GM12878 (cell line): ENCODE measurements at regions not wholly inside any gene's neighbourhood (a gene's known extent, or its start where the extent isn't known, plus 50 kb on each side); places are given as distances from the start of the nearest gene placed in this dataset.

Experiments used
- ATAC-seq: fragments of 200-7000 bp; cut with Tn5 transposase; 3 replicates; pipeline ENCODE4 v1.9.1; 2020; ENCODE audit warnings: mild to moderate bottlenecking, moderate library complexity
- BruUV-seq: library from RNA; stranded (reverse); fragments of 400-500 nt; replicated peaks from 2 replicates; lab custom pipeline; 2021; lab: Mats Ljungman, UMichigan
- CTCF ChIA-PET: fragments of 300-600 bp; sonication (Branson Sonifier 250); formaldehyde crosslinking; extraction: SDS; loops from one replicate; lab custom pipeline; 2021; ENCODE audit warnings: inconsistent platforms; lab: Yijun Ruan, JAX
- POLR2A ChIA-PET: fragments of 350-600 bp; formaldehyde crosslinking; extraction: SDS; loops from one replicate; lab custom pipeline; 2021; ENCODE audit warnings: inconsistent platforms; lab: Charles Lee
- RAD21 ChIA-PET: fragments of 300-600 bp; sonication (Branson Sonifier 250); formaldehyde crosslinking; loops from one replicate; lab custom pipeline; 2023; ENCODE audit warnings: antibody characterized with exemption; ENCODE audit not compliant: unreplicated experiment; lab: Charles Lee
- SMC1A ChIA-PET: fragments of 300-600 bp; sonication (Branson Sonifier 250); formaldehyde crosslinking; loops from one replicate; lab custom pipeline; 2023; ENCODE audit not compliant: unreplicated experiment, uncharacterized antibody; lab: Charles Lee
- DNase-seq: peaks from one replicate; pipeline ENCODE4 v3.0.0-alpha.2; 2011; ENCODE audit warnings: low read depth, low spot score
- FAIRE-seq: peaks from 3 replicates; lab custom pipeline; 2011; peaks lifted over from hg19 to GRCh38; lab: Jason Lieb, UNC
- H2AFZ ChIP-seq: 2 replicates; pipeline ENCODE4 v1.6.0; 2011; ENCODE audit warnings: low read depth, low read length, control low read depth; ENCODE audit not compliant: control insufficient read depth
- H3K27ac ChIP-seq: 2 replicates; pipeline ENCODE4 v1.5.1; 2011; ENCODE audit warnings: control low read depth; ENCODE audit not compliant: control insufficient read depth, insufficient read depth
- H3K27me3 ChIP-seq, 2 experiments: replicated peaks in 1 of 2; 2 replicates each; pipeline versions ENCODE4 v1.6.0 to v1.6.1; 2011; ENCODE audit warnings: low read length in 1 of 2; ENCODE audit not compliant: control insufficient read depth in 2 of 2, insufficient read depth in 2 of 2
- H3K36me3 ChIP-seq, 2 experiments: 2 replicates each; pipeline ENCODE4 v1.5.1; 2011; ENCODE audit warnings: low read length in 1 of 2; ENCODE audit not compliant: control insufficient read depth in 2 of 2, insufficient read depth in 2 of 2
- H3K4me1 ChIP-seq: 2 replicates; pipeline ENCODE4 v1.6.1; 2011; ENCODE audit warnings: mild to moderate bottlenecking, low read length, moderate library complexity, mixed read lengths; ENCODE audit not compliant: control insufficient read depth, insufficient read depth
- H3K4me2 ChIP-seq: 2 replicates; pipeline ENCODE4 v1.6.0; 2011; ENCODE audit warnings: control low read depth; ENCODE audit not compliant: control insufficient read depth, insufficient read depth
- H3K4me3 ChIP-seq: fragments of 200-600 bp; sonication (generic); 2 replicates; pipeline ENCODE4 v1.5.1; 2016
- H3K79me2 ChIP-seq: 2 replicates; pipeline ENCODE4 v1.6.0; 2011; ENCODE audit warnings: low read length; ENCODE audit not compliant: control insufficient read depth, insufficient read depth
- H3K9ac ChIP-seq: 2 replicates; pipeline ENCODE4 v1.8.0; 2011; ENCODE audit warnings: low read length, control low read depth, mixed read lengths; ENCODE audit not compliant: control insufficient read depth, insufficient read depth
- H3K9me3 ChIP-seq: replicated peaks from 3 replicates; pipeline ENCODE4 v1.5.1; 2011; ENCODE audit warnings: mild to moderate bottlenecking, low read length; ENCODE audit not compliant: control insufficient read depth, insufficient read depth
- H4K20me1 ChIP-seq: 2 replicates; pipeline ENCODE4 v1.6.0; 2011; ENCODE audit not compliant: control insufficient read depth, insufficient read depth
- CBX5 ChIP-seq: sonication (generic); IDR thresholded peaks from 2 replicates; pipeline ENCODE4 v1.6.1; 2016; ENCODE audit warnings: low read depth, moderate library complexity, mild to moderate bottlenecking, inconsistent platforms
- CEBPB ChIP-seq, 2 experiments: fragments of 150-350 bp in 1 of 2; IDR thresholded peaks; 2 replicates each; pipeline ENCODE4 v1.6.1; 2012 to 2014; ENCODE audit warnings: low read depth in 2 of 2, low read length in 2 of 2, borderline replicate concordance in 1 of 2, inconsistent platforms in 1 of 2
- CHD1 ChIP-seq: IDR thresholded peaks from 2 replicates; pipeline ENCODE4 v1.6.1; 2012; ENCODE audit warnings: low read depth, low read length, improper control_type of control experiment
- DPF2 ChIP-seq: fragments of 450-650 bp; IDR thresholded peaks from 2 replicates; pipeline ENCODE4 v1.6.1; 2017; ENCODE audit warnings: mild to moderate bottlenecking
- EZH2 ChIP-seq: IDR thresholded peaks from 2 replicates; pipeline ENCODE4 v1.6.1; 2012; ENCODE audit warnings: low read depth, mild to moderate bottlenecking, control low read depth, inconsistent platforms, low read length, borderline replicate concordance; ENCODE audit not compliant: control insufficient read depth
- HCFC1 ChIP-seq: fragments of 150-350 bp; IDR thresholded peaks from 2 replicates; pipeline ENCODE4 v1.6.1; 2014; ENCODE audit warnings: low read length
- LARP7 ChIP-seq: fragments of 450-650 bp; IDR thresholded peaks from 2 replicates; pipeline ENCODE4 v1.6.1; 2017; ENCODE audit warnings: mild to moderate bottlenecking
- MTA2 ChIP-seq: fragments of 450-650 bp; IDR thresholded peaks from 2 replicates; pipeline ENCODE4 v1.6.1; 2016; ENCODE audit warnings: low read depth, mild to moderate bottlenecking, moderate library complexity
- NR2C1 ChIP-seq: fragments of 450-650 bp; IDR thresholded peaks from 2 replicates; pipeline ENCODE4 v1.6.1; 2017; ENCODE audit warnings: antibody characterized with exemption, mild to moderate bottlenecking, moderate library complexity
- RB1 ChIP-seq: fragments of 450-650 bp; formaldehyde crosslinking; IDR thresholded peaks from 2 replicates; pipeline ENCODE4 v1.6.1; 2017; ENCODE audit warnings: mild to moderate bottlenecking, borderline replicate concordance
- RUNX3 ChIP-seq: IDR thresholded peaks from 2 replicates; pipeline ENCODE4 v1.6.1; 2012; ENCODE audit warnings: low read length, inconsistent platforms
- SMAD5 ChIP-seq: IDR thresholded peaks from 2 replicates; pipeline ENCODE4 v1.6.1; 2016; ENCODE audit warnings: antibody characterized with exemption, low read depth
- TCF12 ChIP-seq: IDR thresholded peaks from 2 replicates; pipeline ENCODE4 v1.6.1; 2011; ENCODE audit warnings: low read depth, mild to moderate bottlenecking, low read length
- YBX1 ChIP-seq: fragments of 450-650 bp; IDR thresholded peaks from 2 replicates; pipeline ENCODE4 v1.6.1; 2016; ENCODE audit warnings: antibody characterized with exemption
- WGBS: methylation state at CpG from one replicate; pipeline ENCODE4 v1.1.6; 2016; ENCODE audit warnings: low lambda C conversion rate; ENCODE audit not compliant: insufficient replicate concordance, insufficient coverage; ENCODE audit errors: missing lambda C conversion rate; 5-methylcytosine and 5-hydroxymethylcytosine counted together
- in situ Hi-C: fragments of 300-500 bp; cut with MboI; formaldehyde crosslinking; loops from 9 replicates; pipeline ENCODE4 v1.14.3; 2018; ENCODE audit warnings: mixed read lengths
- intact Hi-C: fragments of 100-400 bp; cut with micrococcal nuclease; formaldehyde crosslinking; loops from one replicate; pipeline ENCODE4 v1.14.2; 2022; ENCODE audit not compliant: unreplicated experiment
- TF ChIP-seq, protein P1 (sequence below): fragments of 450-650 bp; conservative IDR thresholded peaks from 2 replicates; pipeline ENCODE4 v1.6.1; 2017; ENCODE audit warnings: mild to moderate bottlenecking, moderate library complexity
- TF ChIP-seq, protein P2 (sequence below): IDR thresholded peaks from 2 replicates; pipeline ENCODE4 v1.6.1; 2012; ENCODE audit warnings: low read length, inconsistent platforms

DNA sequence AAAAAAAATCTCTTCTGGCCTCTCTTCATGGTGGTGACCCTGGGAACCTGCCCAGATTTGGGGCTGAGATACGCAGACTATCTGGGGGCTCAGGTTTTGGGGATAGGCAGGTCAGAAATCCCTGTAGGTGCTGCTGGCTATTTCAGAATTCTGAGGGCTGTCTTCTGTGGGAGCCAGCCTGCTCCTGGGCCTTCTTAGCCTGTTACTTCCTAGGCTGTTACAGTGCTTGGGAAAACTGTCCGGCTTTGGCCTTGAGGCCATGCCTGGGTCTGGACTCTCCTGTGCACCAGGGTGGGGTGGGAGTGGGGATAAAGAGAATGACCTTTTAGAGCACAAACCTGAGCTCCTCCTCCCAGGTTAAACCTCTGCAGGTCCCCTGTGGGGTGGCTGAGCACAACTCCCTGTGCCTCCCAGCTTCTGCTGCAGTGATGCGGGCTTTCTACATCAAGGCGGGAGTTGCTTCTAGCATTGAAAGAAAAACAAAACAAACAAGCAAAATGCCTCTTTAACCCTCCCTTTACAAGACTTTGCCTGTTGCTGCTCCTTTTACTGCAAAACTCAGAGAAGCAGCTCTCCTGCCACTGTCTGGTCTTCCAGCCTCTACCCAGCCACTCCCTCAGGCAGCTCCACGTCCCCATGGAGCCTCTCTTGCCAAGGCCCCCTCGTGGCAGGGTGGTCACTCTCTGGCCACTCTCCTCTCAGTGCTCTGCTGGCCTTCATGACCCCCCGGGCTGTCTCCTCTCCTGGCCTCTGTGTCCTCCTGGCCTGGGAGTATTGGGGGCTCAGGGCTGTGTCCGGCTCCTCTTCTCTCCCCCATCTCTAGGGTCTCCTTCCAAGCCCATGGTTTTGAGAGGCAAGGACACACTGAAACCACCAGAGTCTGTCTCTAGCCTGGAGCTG lies 293.0 kb upstream of the HS6ST1 start:
- in situ Hi-C loops: no loop called here
- BruUV-seq: no TSS peak
- Histone ChIP-seq H3K27me3 (peaks cover 0 to 2% of the 10 kb centered on the region in 2 experiments; a peak in 1 of 4 replicates), H3K36me3 (no peaks in the 10 kb centered on the region), H3K9ac (no peak overlapping the region), H3K4me3 (no peak overlapping the region), H3K79me2 (no peaks in the 10 kb centered on the region), H3K4me2 (no peak overlapping the region), H3K9me3 (no peaks in the 10 kb centered on the region), H3K27ac (no peak overlapping the region), H3K4me1 (no peaks in the 10 kb centered on the region), H2AFZ (no peak overlapping the region), H4K20me1 (no peaks in the 10 kb centered on the region)
- POLR2A ChIA-PET: no interaction called here
- RAD21 ChIA-PET: no interaction called here
- SMC1A ChIA-PET: no interaction called here
- DNase-seq (no peak), ATAC-seq (no peak), FAIRE-seq (no peak)
- no peak for TF ChIP-seq HCFC1
- no peak for TF ChIP-seq SMAD5
- TF ChIP-seq MTA2: no peak
- WGBS: 37% methylated on average over 8 of the region's 8 CpGs
- CTCF ChIA-PET: no interaction called here
- intact Hi-C loops: no loop called here

DNA sequence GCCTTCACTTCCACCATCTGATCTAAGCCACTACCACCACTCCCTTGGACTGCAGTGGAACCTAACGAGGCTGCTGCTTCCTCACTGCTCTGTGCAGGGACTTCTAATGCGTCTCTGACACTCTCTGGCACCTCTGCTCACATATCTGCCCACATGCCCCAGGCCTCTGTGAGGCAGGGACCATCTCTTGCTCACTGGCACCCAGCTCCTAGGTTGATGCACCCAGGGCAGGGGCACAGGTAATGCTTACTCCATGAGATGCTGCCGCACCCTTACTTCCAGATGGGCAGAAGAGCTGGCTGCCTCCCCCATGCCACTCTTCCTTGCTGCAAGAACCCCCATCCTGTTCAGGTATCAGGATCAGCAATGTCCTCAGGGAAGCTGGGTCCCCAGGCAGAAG lies 294.0 kb upstream of the HS6ST1 start:
- Histone ChIP-seq H4K20me1 (no peaks in the 10 kb centered on the region), H3K4me3 (no peak overlapping the region), H3K9me3 (no peaks in the 10 kb centered on the region), H3K27me3 (peaks cover 0 to 2% of the 10 kb centered on the region in 2 experiments; a peak in 1 of 4 replicates), H3K4me2 (no peak overlapping the region), H3K79me2 (no peaks in the 10 kb centered on the region), H3K9ac (no peak overlapping the region), H3K36me3 (no peaks in the 10 kb centered on the region), H3K4me1 (no peaks in the 10 kb centered on the region), H3K27ac (no peak overlapping the region), H2AFZ (no peak overlapping the region)
- FAIRE-seq: no peak
- intact Hi-C loops (no loop called here), in situ Hi-C loops (no loop called here)
- ChIA-PET RAD21 (no interaction called here), CTCF (no interaction called here), POLR2A (no interaction called here), SMC1A (no interaction called here)
- 24% methylated on average over 3 of the region's 3 CpGs for WGBS
- no peak for DNase-seq
- no TSS peak for BruUV-seq
- no peak for ATAC-seq
- TF ChIP-seq RUNX3 (no peak), DPF2 (no peak), CBX5 (no peak), CEBPB (IDR thresholded peaks at IDR 0.05; ENCODE audit: borderline replicate concordance in 1 of 2, low read depth in 2 of 2, low read length in 2 of 2) (no peak), LARP7 (no peak), EZH2 (no peak), RB1 (no peak), NR2C1 (no peak), YBX1 (no peak), CHD1 (no peak), TCF12 (no peak)
- TF ChIP-seq, protein P1, sequence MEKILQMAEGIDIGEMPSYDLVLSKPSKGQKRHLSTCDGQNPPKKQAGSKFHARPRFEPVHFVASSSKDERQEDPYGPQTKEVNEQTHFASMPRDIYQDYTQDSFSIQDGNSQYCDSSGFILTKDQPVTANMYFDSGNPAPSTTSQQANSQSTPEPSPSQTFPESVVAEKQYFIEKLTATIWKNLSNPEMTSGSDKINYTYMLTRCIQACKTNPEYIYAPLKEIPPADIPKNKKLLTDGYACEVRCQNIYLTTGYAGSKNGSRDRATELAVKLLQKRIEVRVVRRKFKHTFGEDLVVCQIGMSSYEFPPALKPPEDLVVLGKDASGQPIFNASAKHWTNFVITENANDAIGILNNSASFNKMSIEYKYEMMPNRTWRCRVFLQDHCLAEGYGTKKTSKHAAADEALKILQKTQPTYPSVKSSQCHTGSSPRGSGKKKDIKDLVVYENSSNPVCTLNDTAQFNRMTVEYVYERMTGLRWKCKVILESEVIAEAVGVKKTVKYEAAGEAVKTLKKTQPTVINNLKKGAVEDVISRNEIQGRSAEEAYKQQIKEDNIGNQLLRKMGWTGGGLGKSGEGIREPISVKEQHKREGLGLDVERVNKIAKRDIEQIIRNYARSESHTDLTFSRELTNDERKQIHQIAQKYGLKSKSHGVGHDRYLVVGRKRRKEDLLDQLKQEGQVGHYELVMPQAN: no peak
- TF ChIP-seq, protein P2, sequence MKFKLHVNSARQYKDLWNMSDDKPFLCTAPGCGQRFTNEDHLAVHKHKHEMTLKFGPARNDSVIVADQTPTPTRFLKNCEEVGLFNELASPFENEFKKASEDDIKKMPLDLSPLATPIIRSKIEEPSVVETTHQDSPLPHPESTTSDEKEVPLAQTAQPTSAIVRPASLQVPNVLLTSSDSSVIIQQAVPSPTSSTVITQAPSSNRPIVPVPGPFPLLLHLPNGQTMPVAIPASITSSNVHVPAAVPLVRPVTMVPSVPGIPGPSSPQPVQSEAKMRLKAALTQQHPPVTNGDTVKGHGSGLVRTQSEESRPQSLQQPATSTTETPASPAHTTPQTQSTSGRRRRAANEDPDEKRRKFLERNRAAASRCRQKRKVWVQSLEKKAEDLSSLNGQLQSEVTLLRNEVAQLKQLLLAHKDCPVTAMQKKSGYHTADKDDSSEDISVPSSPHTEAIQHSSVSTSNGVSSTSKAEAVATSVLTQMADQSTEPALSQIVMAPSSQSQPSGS: no peak
